CD8-positive, alpha-beta memory T cell (primary cell): ENCODE measurements at regions not wholly inside any gene's neighbourhood (a gene's known extent, or its start where the extent isn't known, plus 50 kb on each side); places are given as distances from the start of the nearest gene placed in this dataset.

Experiments
- CTCF ChIA-PET: fragments of 350-600 bp; sonication (Branson Sonifier 250); formaldehyde crosslinking; loops from one replicate; lab custom pipeline; 2021; ENCODE audit warnings: antibody characterized with exemption; lab: Charles Lee
- POLR2A ChIA-PET: fragments of 350-600 bp; sonication (Branson Sonifier 250); formaldehyde crosslinking; loops from one replicate; lab custom pipeline; 2021; ENCODE audit warnings: antibody characterized with exemption; lab: Charles Lee
- DNase-seq, 5 donors: peaks; one replicate each; pipeline versions ENCODE4 v3.0.0 to v3.0.0-alpha.2; 2020 to 2022; ENCODE audit warnings: mixed read lengths in 1 of 5
- H3K27ac ChIP-seq: one replicate; pipeline ENCODE4 v1.7.0; 2013; ENCODE audit warnings: low read depth, mild to moderate bottlenecking, low read length, moderate library complexity
- H3K27me3 ChIP-seq: 2 replicates; pipeline ENCODE4 v1.7.0; 2013; ENCODE audit warnings: low read length, mild to moderate bottlenecking; ENCODE audit not compliant: insufficient read depth, poor library complexity, severe bottlenecking
- H3K36me3 ChIP-seq: 2 replicates; pipeline ENCODE4 v1.7.0; 2013; ENCODE audit warnings: mild to moderate bottlenecking, low read length, moderate library complexity; ENCODE audit not compliant: insufficient read depth
- H3K4me1 ChIP-seq: 2 replicates; pipeline ENCODE4 v1.7.0; 2013; ENCODE audit warnings: mild to moderate bottlenecking, low read length, moderate library complexity; ENCODE audit not compliant: insufficient read depth
- H3K4me3 ChIP-seq: 2 replicates; pipeline ENCODE4 v1.7.0; 2013; ENCODE audit warnings: mild to moderate bottlenecking, low read length
- H3K9me3 ChIP-seq: 2 replicates; pipeline ENCODE4 v1.7.0; 2013; ENCODE audit warnings: mild to moderate bottlenecking, low read length
- H3K27ac Mint-ChIP-seq, 8 donors: one replicate each; pipeline ENCODE4 v1.8.0; 2020 to 2021; ENCODE audit warnings: mixed read lengths in 8 of 8, mild to moderate bottlenecking in 6 of 8, inconsistent platforms in 3 of 8, moderate library complexity in 3 of 8
- H3K27me3 Mint-ChIP-seq, 2 donors: one replicate each; pipeline ENCODE4 v1.8.0; 2020 to 2021; ENCODE audit warnings: mixed read lengths in 2 of 2, mild to moderate bottlenecking in 1 of 2, moderate library complexity in 1 of 2
- H3K36me3 Mint-ChIP-seq, 3 donors: one replicate each; pipeline ENCODE4 v1.8.0; 2020 to 2021; ENCODE audit warnings: mixed read lengths in 3 of 3, inconsistent platforms in 1 of 3, mild to moderate bottlenecking in 1 of 3
- H3K4me1 Mint-ChIP-seq, 3 donors: one replicate each; pipeline ENCODE4 v1.8.0; 2020 to 2021; ENCODE audit warnings: mixed read lengths in 3 of 3, inconsistent platforms in 1 of 3, mild to moderate bottlenecking in 1 of 3
- H3K4me3 Mint-ChIP-seq, 7 donors: one replicate each; pipeline ENCODE4 v1.8.0; 2020 to 2021; ENCODE audit warnings: mixed read lengths in 7 of 7, mild to moderate bottlenecking in 6 of 7, moderate library complexity in 4 of 7, inconsistent platforms in 2 of 7
- H3K9me3 Mint-ChIP-seq, 5 donors: one replicate each; pipeline ENCODE4 v1.8.0; 2020 to 2022; ENCODE audit warnings: mixed read lengths in 5 of 5, mild to moderate bottlenecking in 3 of 5, moderate library complexity in 2 of 5, inconsistent platforms in 1 of 5

DNA sequence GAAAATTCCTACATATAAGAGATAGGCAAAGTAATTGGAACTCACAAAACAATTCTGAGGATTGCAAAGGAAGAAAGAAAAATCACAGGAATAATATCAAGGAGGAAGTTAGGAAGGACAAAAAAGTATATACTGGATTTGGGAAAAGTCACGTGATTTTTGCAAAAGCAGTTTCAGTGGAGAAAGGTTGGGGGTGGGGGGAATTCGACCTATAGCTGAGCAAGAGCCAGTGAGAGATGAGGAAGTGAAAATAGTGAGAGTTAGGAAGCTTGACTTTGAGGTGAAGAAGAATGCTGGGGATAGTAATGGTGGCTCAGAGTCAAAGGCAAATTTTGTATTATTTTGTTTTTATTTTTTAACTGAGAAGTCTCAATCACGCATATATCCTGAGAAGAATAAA, 438.0 kb upstream of the PMFBP1 start:
- Mint-ChIP-seq H3K27me3 (no peaks in the 10 kb centered on the region), H3K4me1 (no peaks in the 10 kb centered on the region), H3K9me3 (peaks cover 0 to 2% (median 0%) of the 10 kb centered on the region in 5 donors), H3K36me3 (peaks cover 0 to 8% (median 0%) of the 10 kb centered on the region in 3 donors), H3K4me3 (no peak overlapping the region), H3K27ac (no peak overlapping the region)
- Histone ChIP-seq H3K27ac (no peak overlapping the region), H3K27me3 (no peaks in the 10 kb centered on the region), H3K9me3 (no peaks in the 10 kb centered on the region), H3K36me3 (no peaks in the 10 kb centered on the region), H3K4me3 (no peak overlapping the region), H3K4me1 (no peaks in the 10 kb centered on the region)
- ChIA-PET POLR2A (no interaction called here), CTCF (no interaction called here)
- no peak for DNase-seq

DNA sequence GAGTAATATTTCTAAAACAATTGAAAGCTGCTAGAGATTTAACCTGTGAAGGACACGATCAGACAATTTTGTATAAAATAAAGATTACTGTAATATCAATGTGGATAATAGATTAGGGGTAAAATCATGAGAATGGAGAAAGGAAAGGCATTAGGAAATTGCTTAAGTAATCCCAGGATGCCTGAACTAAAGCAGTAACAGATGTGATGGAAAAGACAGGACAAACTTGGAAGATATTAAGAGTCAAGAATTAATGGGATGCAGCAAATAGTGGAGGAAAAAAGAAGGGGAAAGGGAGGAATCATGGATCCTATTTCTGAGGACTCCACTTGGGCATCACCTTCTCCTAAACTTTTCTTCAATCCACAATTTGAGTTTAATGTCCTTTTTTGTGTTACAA, 437.1 kb upstream of the PMFBP1 start:
- H3K27ac Mint-ChIP-seq: no peak overlapping the region
- Histone ChIP-seq H3K4me1 (no peaks in the 10 kb centered on the region), H3K27me3 (no peaks in the 10 kb centered on the region), H3K4me3 (no peak overlapping the region), H3K27ac (no peak overlapping the region), H3K9me3 (no peaks in the 10 kb centered on the region), H3K36me3 (no peaks in the 10 kb centered on the region)
- H3K4me1 Mint-ChIP-seq: no peaks in the 10 kb centered on the region
- H3K9me3 Mint-ChIP-seq: peaks cover 0 to 2% (median 1%) of the 10 kb centered on the region in 5 donors
- H3K36me3 Mint-ChIP-seq: peaks cover 0 to 12% (median 0%) of the 10 kb centered on the region in 3 donors
- H3K27me3 Mint-ChIP-seq: peaks cover 0 to 1% of the 10 kb centered on the region in 2 donors
- no peak for DNase-seq
- CTCF ChIA-PET: no interaction called here
- POLR2A ChIA-PET: no interaction called here
- H3K4me3 Mint-ChIP-seq: no peak overlapping the region

DNA sequence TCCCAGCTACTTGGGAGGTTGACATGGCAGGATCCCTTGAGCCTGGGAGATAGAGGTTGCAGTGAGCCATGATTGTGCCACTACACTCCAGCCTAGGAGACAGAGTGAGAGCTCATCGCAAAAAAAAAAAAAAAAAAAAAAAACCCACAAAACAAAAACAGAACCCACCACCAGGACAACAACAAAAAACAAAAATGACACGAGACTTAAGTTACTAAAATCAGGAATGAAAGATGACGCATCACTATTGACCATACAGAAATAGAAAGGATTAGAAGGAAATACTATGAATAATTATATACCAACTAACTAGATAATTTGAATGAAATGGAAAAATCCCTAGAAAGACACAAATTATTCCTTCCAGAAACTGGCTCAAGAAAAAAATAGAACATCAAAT, 432.4 kb upstream of the PMFBP1 start:
- CTCF ChIA-PET: no interaction called here
- H3K36me3 Mint-ChIP-seq: peaks cover 0 to 18% (median 0%) of the 10 kb centered on the region in 3 donors
- peaks cover 0 to 1% of the 10 kb centered on the region in 2 donors for H3K27me3 Mint-ChIP-seq
- peaks cover 0 to 14% (median 9%) of the 10 kb centered on the region in 5 donors for H3K9me3 Mint-ChIP-seq
- DNase-seq: no peak
- POLR2A ChIA-PET: no interaction called here
- no peak overlapping the region for H3K4me3 ChIP-seq
- H3K4me1 Mint-ChIP-seq: no peaks in the 10 kb centered on the region
- no peak overlapping the region for H3K27ac ChIP-seq
- H3K4me1 ChIP-seq: no peaks in the 10 kb centered on the region
- no peaks in the 10 kb centered on the region for H3K27me3 ChIP-seq
- H3K27ac Mint-ChIP-seq: no peak overlapping the region
- no peaks in the 10 kb centered on the region for H3K9me3 ChIP-seq
- H3K36me3 ChIP-seq: no peaks in the 10 kb centered on the region
- no peak overlapping the region for H3K4me3 Mint-ChIP-seq

DNA sequence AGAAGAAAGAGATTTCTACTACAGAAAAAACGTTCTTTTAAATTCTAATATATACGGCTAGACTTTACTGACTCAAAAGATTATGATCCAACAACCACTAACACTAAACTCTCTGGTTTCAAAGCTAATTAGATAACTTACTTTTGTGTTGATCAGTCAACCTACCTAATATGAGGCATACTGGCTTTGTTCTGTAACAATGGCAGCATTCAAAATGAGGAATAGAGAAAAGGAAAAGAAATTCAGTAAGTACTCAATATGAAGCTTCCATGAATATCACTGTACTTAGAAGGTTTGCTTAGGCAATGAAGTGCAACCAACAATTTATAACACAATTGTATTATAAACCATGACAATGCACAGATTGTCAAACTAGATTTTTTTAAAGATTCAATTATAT, 430.5 kb upstream of the PMFBP1 start:
- no peak overlapping the region for H3K27ac ChIP-seq
- Mint-ChIP-seq H3K9me3 (peaks cover 0 to 14% (median 9%) of the 10 kb centered on the region in 5 donors), H3K36me3 (peaks cover 0 to 14% (median 0%) of the 10 kb centered on the region in 3 donors), H3K27me3 (peaks cover 0 to 1% of the 10 kb centered on the region in 2 donors), H3K4me3 (no peak overlapping the region), H3K27ac (no peak overlapping the region), H3K4me1 (no peaks in the 10 kb centered on the region)
- DNase-seq: no peak
- no peaks in the 10 kb centered on the region for H3K36me3 ChIP-seq
- POLR2A ChIA-PET: no interaction called here
- no peaks in the 10 kb centered on the region for H3K27me3 ChIP-seq
- H3K9me3 ChIP-seq: no peaks in the 10 kb centered on the region
- H3K4me1 ChIP-seq: no peaks in the 10 kb centered on the region
- CTCF ChIA-PET: no interaction called here
- H3K4me3 ChIP-seq: no peak overlapping the region

DNA sequence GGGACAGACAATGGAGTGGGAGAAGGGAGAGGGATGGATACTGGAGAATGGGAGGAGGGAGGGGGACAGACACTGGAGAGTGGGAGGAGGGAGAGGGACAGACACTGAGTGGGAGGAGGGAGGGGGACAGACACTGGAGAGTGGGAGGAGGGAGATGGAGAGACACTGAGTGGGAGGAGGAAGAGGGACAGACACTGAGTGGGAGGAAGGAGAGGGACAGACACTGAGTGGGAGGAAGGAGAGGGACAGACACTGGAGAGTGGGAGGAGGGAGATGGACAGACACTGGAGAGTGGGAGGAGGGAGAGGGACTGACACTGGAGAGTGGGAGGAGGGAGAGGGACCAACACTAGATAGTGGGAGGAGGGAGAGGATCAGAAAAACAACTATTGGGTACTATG, 426.7 kb upstream of the PMFBP1 start:
- no peak overlapping the region for H3K4me3 Mint-ChIP-seq
- ChIA-PET POLR2A (no interaction called here), CTCF (no interaction called here)
- no peak for DNase-seq
- peaks cover 0 to 11% (median 0%) of the 10 kb centered on the region in 3 donors for H3K36me3 Mint-ChIP-seq
- H3K4me1 Mint-ChIP-seq: no peaks in the 10 kb centered on the region
- no peaks in the 10 kb centered on the region for H3K36me3 ChIP-seq
- no peaks in the 10 kb centered on the region for H3K4me1 ChIP-seq
- no peak overlapping the region for H3K27ac Mint-ChIP-seq
- no peak overlapping the region for H3K27ac ChIP-seq
- H3K4me3 ChIP-seq: no peak overlapping the region
- H3K9me3 Mint-ChIP-seq: peaks cover 0 to 13% (median 7%) of the 10 kb centered on the region in 5 donors
- no peaks in the 10 kb centered on the region for H3K9me3 ChIP-seq
- no peaks in the 10 kb centered on the region for H3K27me3 Mint-ChIP-seq
- no peaks in the 10 kb centered on the region for H3K27me3 ChIP-seq

DNA sequence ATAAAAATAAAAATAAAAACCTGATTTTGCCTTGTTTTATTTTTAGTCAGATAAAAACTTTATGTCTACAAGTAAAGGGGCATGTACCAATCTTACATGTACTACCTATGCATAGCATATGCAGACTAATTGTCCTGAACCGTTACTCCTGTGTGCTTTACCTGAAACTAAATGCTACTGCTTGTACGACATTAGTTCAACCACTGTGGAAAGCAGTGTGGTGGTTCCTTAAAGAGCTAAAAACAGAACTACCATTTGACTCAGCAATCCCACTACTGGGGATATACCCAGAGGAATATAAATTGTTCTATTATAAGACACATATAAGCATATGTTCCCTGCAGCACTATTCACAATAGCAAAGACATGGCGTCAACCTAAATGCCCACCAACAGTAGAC, 426.0 kb upstream of the PMFBP1 start:
- H3K27ac Mint-ChIP-seq: no peak overlapping the region
- Histone ChIP-seq H3K9me3 (no peaks in the 10 kb centered on the region), H3K27me3 (no peaks in the 10 kb centered on the region), H3K4me1 (no peaks in the 10 kb centered on the region), H3K36me3 (no peaks in the 10 kb centered on the region), H3K4me3 (no peak overlapping the region), H3K27ac (no peak overlapping the region)
- no peak for DNase-seq
- H3K36me3 Mint-ChIP-seq: peaks cover 0 to 11% (median 0%) of the 10 kb centered on the region in 3 donors
- ChIA-PET CTCF (no interaction called here), POLR2A (no interaction called here)
- H3K9me3 Mint-ChIP-seq: peaks cover 0 to 10% (median 7%) of the 10 kb centered on the region in 5 donors
- H3K27me3 Mint-ChIP-seq: no peaks in the 10 kb centered on the region
- no peaks in the 10 kb centered on the region for H3K4me1 Mint-ChIP-seq
- no peak overlapping the region for H3K4me3 Mint-ChIP-seq

DNA sequence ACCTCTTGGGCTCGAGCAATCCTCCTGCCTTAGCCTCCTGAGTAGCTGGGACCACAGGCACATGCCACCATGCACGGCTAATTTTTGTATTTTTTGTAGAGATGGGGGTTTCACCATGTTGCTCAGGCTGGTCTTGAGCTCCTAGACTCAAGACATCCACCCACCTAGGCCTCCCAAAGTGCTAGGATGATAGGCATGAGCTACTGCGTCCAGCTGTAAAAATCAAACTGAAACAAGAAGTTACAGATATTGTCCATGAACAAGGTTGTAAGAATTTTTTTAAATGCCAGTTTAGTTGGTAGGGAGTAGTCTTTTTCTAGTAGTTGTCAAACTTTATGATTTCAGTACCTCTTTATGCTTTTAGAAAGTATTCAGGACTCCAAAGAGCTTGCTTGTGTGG, 424.4 kb upstream of the PMFBP1 start:
- H3K27ac ChIP-seq: no peak overlapping the region
- Mint-ChIP-seq H3K27ac (no peak overlapping the region), H3K27me3 (no peaks in the 10 kb centered on the region), H3K4me1 (no peaks in the 10 kb centered on the region), H3K36me3 (peaks cover 0 to 11% (median 0%) of the 10 kb centered on the region in 3 donors), H3K9me3 (peaks cover 0 to 4% (median 2%) of the 10 kb centered on the region in 5 donors), H3K4me3 (no peak overlapping the region)
- H3K9me3 ChIP-seq: no peaks in the 10 kb centered on the region
- no peaks in the 10 kb centered on the region for H3K4me1 ChIP-seq
- no peak for DNase-seq
- no peaks in the 10 kb centered on the region for H3K27me3 ChIP-seq
- ChIA-PET POLR2A (no interaction called here), CTCF (no interaction called here)
- no peak overlapping the region for H3K4me3 ChIP-seq
- no peaks in the 10 kb centered on the region for H3K36me3 ChIP-seq

DNA sequence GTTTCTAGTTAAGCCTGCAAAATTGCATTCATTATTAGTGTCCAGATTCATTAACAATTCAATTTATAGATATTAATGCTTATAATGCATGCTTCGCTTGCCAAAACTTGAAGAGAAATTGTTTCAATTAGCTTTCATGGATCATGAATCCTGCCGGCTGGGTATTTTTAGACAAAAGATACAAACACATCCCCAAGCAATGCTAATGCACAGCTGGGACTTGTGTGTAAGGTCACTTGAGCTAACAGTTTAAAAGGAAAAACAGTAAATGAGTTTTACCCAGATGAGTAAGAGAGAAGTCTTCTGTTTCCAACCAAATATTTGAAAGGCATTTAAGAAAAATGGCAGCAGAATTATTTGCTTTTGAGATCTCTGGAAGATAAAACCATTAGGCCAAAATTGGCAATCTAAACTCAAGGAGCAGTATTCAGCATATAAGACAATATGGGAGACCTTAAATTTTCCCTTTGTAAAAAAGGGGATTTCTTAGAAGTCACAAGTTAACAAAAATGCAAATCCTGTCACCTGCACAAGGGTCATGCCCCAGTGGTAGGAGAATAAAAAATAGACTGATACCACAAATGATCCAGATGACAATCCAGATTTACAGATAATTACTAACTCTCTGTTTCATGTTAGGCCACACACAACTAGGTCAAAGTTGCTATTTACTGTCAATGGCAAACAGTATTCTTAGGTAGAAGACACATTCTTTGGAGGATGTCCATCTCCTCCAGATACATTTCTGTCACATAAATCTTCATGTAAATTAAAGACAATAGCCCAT, 418.4 kb upstream of the PMFBP1 start:
- ChIA-PET CTCF (no interaction called here), POLR2A (no interaction called here)
- no peaks in the 10 kb centered on the region for H3K27me3 ChIP-seq
- Mint-ChIP-seq H3K9me3 (peaks cover 0 to 1% (median 0%) of the 10 kb centered on the region in 5 donors), H3K27me3 (no peaks in the 10 kb centered on the region), H3K27ac (no peak overlapping the region), H3K4me3 (no peak overlapping the region), H3K4me1 (no peaks in the 10 kb centered on the region), H3K36me3 (no peaks in the 10 kb centered on the region)
- H3K4me3 ChIP-seq: no peak overlapping the region
- H3K9me3 ChIP-seq: no peaks in the 10 kb centered on the region
- no peak overlapping the region for H3K27ac ChIP-seq
- H3K4me1 ChIP-seq: no peaks in the 10 kb centered on the region
- no peak for DNase-seq
- H3K36me3 ChIP-seq: no peaks in the 10 kb centered on the region
